HEK293 (cell line): ENCODE measurements at regions not wholly inside any gene's neighbourhood (a gene's known extent, or its start where the extent isn't known, plus 50 kb on each side); places are given as distances from the start of the nearest gene placed in this dataset.

ENCODE experiments used
- CTCF ChIA-PET: fragments of 350-600 bp; formaldehyde crosslinking; extraction: SDS; loops from one replicate; lab custom pipeline; 2021; ENCODE audit warnings: antibody characterized with exemption; lab: Yijun Ruan, JAX
- POLR2A ChIA-PET: fragments of 300-600 bp; formaldehyde crosslinking; extraction: SDS; loops from one replicate; lab custom pipeline; 2020; ENCODE audit warnings: antibody characterized with exemption, inconsistent platforms; lab: Yijun Ruan, JAX
- H3K27ac ChIP-seq: fragments of 200-500 bp; sonication (Bioruptor generic); 2 replicates; pipeline ENCODE4 v1.5.1; 2014; ENCODE audit warnings: low read depth, low read length, control low read depth, inconsistent platforms; ENCODE audit errors: extremely low read depth
- H3K36me3 ChIP-seq, 2 experiments: fragments of 200-500 bp in 1 of 2; sonication (Bioruptor generic) in 1 of 2; 1 replicate in 1 of 2; 2 replicates in 1 of 2; pipeline ENCODE4 v1.5.1; 2014 to 2017; ENCODE audit warnings: inconsistent platforms in 2 of 2, low read length in 2 of 2; ENCODE audit not compliant: control insufficient read depth in 2 of 2, insufficient read depth in 1 of 2
- H3K4me1 ChIP-seq: fragments of 200-500 bp; sonication (Bioruptor generic); 2 replicates; pipeline ENCODE4 v1.5.1; 2014; ENCODE audit warnings: mild to moderate bottlenecking, low read length, inconsistent platforms; ENCODE audit not compliant: control insufficient read depth, insufficient read depth
- H3K4me3 ChIP-seq: 2 replicates; pipeline ENCODE4 v1.5.1; 2011; ENCODE audit warnings: low read depth, mild to moderate bottlenecking, control low read depth, low read length, moderate library complexity
- H3K9me3 ChIP-seq: fragments of 200-500 bp; sonication (Bioruptor generic); 2 replicates; pipeline ENCODE4 v1.5.1; 2014; ENCODE audit warnings: low read depth, low read length, inconsistent platforms; ENCODE audit not compliant: control insufficient read depth, insufficient read depth
- SCRT1 ChIP-seq: fragments of 450-650 bp; formaldehyde crosslinking; IDR thresholded peaks from 2 replicates; pipeline ENCODE4 v1.5.1; 2016; ENCODE audit warnings: missing biosample characterization, missing genetic modification characterization, borderline replicate concordance
- SCRT2 ChIP-seq: fragments of 450-650 bp; formaldehyde crosslinking; IDR thresholded peaks from 2 replicates; pipeline ENCODE4 v1.5.1; 2016; ENCODE audit warnings: missing biosample characterization, missing genetic modification characterization
- SP3 ChIP-seq: fragments of 450-650 bp; formaldehyde crosslinking; IDR thresholded peaks from 2 replicates; pipeline ENCODE4 v1.5.1; 2016; ENCODE audit warnings: missing biosample characterization, missing genetic modification characterization
- ZBTB20 ChIP-seq: fragments of 450-650 bp; formaldehyde crosslinking; IDR thresholded peaks from 2 replicates; pipeline ENCODE4 v1.5.1; 2016; ENCODE audit warnings: missing biosample characterization, missing genetic modification characterization
- ZBTB8A ChIP-seq: fragments of 450-650 bp; formaldehyde crosslinking; IDR thresholded peaks from 2 replicates; pipeline ENCODE4 v1.5.1; 2016; ENCODE audit warnings: missing biosample characterization, missing genetic modification characterization
- ZFP3 ChIP-seq: fragments of 450-650 bp; formaldehyde crosslinking; IDR thresholded peaks from 2 replicates; pipeline ENCODE4 v1.5.1; 2016; ENCODE audit warnings: low read depth, missing biosample characterization, missing genetic modification characterization
- ZIC2 ChIP-seq: fragments of 450-650 bp; formaldehyde crosslinking; IDR thresholded peaks from 2 replicates; pipeline ENCODE4 v1.5.1; 2016; ENCODE audit warnings: missing biosample characterization, missing genetic modification characterization
- ZNF157 ChIP-seq: fragments of 450-650 bp; formaldehyde crosslinking; IDR thresholded peaks from 2 replicates; pipeline ENCODE4 v1.5.1; 2016; ENCODE audit warnings: missing biosample characterization, missing genetic modification characterization
- ZNF16 ChIP-seq: fragments of 450-650 bp; formaldehyde crosslinking; IDR thresholded peaks from 2 replicates; pipeline ENCODE4 v1.5.1; 2016; ENCODE audit warnings: low read depth, missing biosample characterization, missing genetic modification characterization
- ZNF214 ChIP-seq: fragments of 450-650 bp; formaldehyde crosslinking; IDR thresholded peaks from 2 replicates; pipeline ENCODE4 v1.5.1; 2017; ENCODE audit warnings: missing biosample characterization, mild to moderate bottlenecking, missing genetic modification characterization, borderline replicate concordance
- ZNF248 ChIP-seq: fragments of 450-650 bp; formaldehyde crosslinking; IDR thresholded peaks from 2 replicates; pipeline ENCODE4 v1.5.1; 2017; ENCODE audit warnings: missing biosample characterization, missing genetic modification characterization
- ZNF324 ChIP-seq: fragments of 450-650 bp; formaldehyde crosslinking; IDR thresholded peaks from 2 replicates; pipeline ENCODE4 v1.5.1; 2016; ENCODE audit warnings: missing biosample characterization, missing genetic modification characterization
- ZNF350 ChIP-seq: fragments of 450-650 bp; formaldehyde crosslinking; IDR thresholded peaks from 2 replicates; pipeline ENCODE4 v1.5.0; 2017; ENCODE audit warnings: missing biosample characterization, mild to moderate bottlenecking, missing genetic modification characterization
- ZNF354C ChIP-seq: fragments of 450-650 bp; formaldehyde crosslinking; IDR thresholded peaks from 2 replicates; pipeline ENCODE4 v1.5.1; 2016; ENCODE audit warnings: missing biosample characterization, missing genetic modification characterization, low read depth, borderline replicate concordance
- ZNF37A ChIP-seq: fragments of 450-650 bp; IDR thresholded peaks from 2 replicates; pipeline ENCODE4 v1.5.1; 2018; ENCODE audit warnings: missing biosample characterization, missing genetic modification characterization
- ZNF747 ChIP-seq: fragments of 450-650 bp; formaldehyde crosslinking; IDR thresholded peaks from 2 replicates; pipeline ENCODE4 v1.5.1; 2016; ENCODE audit warnings: missing biosample characterization, missing genetic modification characterization
- ZNF792 ChIP-seq: fragments of 450-650 bp; formaldehyde crosslinking; IDR thresholded peaks from 2 replicates; pipeline ENCODE4 v1.5.1; 2016; ENCODE audit warnings: missing biosample characterization, missing genetic modification characterization
- ZSCAN30 ChIP-seq: fragments of 450-650 bp; IDR thresholded peaks from 2 replicates; pipeline ENCODE4 v1.5.1; 2018; ENCODE audit warnings: missing biosample characterization, mild to moderate bottlenecking, missing genetic modification characterization, moderate library complexity
- TF ChIP-seq, protein P1 (sequence below): IDR thresholded peaks from 2 replicates; pipeline ENCODE4 v1.6.1; 2011; ENCODE audit warnings: mild to moderate bottlenecking, low read depth, low read length, borderline replicate concordance
- TF ChIP-seq, protein P2 (sequence below): fragments of 450-650 bp; formaldehyde crosslinking; IDR thresholded peaks from 2 replicates; pipeline ENCODE4 v1.5.1; 2016; ENCODE audit warnings: missing biosample characterization, missing genetic modification characterization
- TF ChIP-seq, protein P3 (sequence below): fragments of 450-650 bp; formaldehyde crosslinking; IDR thresholded peaks from 2 replicates; pipeline ENCODE4 v1.5.1; 2017; ENCODE audit warnings: missing biosample characterization, missing genetic modification characterization

DNA sequence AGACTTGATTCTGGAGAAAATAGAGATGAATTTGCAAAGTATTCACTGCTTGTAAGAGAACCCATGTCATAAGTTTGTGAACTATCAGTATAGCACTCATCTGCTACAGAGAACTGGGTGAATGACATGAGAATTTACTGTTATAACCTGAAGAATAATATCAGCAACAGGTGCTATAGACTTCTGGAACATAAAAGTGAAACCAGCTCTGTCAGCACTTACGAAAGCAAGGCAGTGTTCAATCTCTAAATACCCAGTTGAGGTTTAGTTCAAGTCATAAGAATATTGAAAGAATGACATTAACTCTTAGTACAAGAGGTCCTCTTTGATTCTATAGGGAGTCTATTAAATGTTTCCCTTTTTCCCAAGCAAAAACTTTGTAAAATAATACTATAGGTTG lies 232.9 kb upstream of the ANKRD50 start:
- ChIA-PET CTCF (no interaction called here), POLR2A (no interaction called here)
- no peak overlapping the region for H3K4me3 ChIP-seq
- no peaks in the 10 kb centered on the region for H3K4me1 ChIP-seq
- H3K36me3 ChIP-seq = no peaks in the 10 kb centered on the region
- peak; percentile 42 for TF ChIP-seq SCRT2
- no peak for TF ChIP-seq ZSCAN30 (tag by site-specific recombination)
- peak; percentile 43; the same call in 1 of the 2 replicates for TF ChIP-seq SCRT1 (tag by site-specific recombination)
- H3K27ac ChIP-seq = no peak overlapping the region
- H3K9me3 ChIP-seq = no peaks in the 10 kb centered on the region

DNA sequence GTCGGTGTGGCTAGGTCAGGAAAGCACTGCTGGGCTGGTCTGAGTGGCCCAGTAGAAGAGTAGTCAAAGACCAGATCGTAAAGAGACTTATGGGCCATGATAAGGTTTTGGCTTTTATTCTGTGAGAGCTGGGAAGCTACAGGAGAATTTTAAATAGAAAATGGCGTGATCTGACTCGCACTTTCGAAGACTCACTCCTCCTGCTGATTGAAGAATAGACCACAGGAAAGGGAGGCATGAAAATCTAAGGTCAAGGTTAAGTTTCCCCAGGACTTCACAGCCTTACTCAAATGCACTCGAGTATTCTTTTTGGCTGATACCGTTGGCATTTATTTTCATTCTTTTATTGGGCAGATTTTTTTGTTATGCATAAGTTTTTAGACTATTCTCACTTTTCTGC lies 231.4 kb upstream of the ANKRD50 start:
- Histone ChIP-seq H3K4me3 (no peak overlapping the region), H3K4me1 (peaks cover 2% of the 10 kb centered on the region; the same call in 1 of the 2 replicates), H3K27ac (no peak overlapping the region), H3K36me3 (no peaks in the 10 kb centered on the region), H3K9me3 (no peaks in the 10 kb centered on the region)
- ChIA-PET CTCF (no interaction called here), POLR2A (no interaction called here)
- no peak for TF ChIP-seq SP3 (tag by site-specific recombination)
- TF ChIP-seq ZNF16 (tag by site-specific recombination) = no peak
- TF ChIP-seq ZNF248 (tag by site-specific recombination) = no peak
- no peak for TF ChIP-seq ZBTB20 (tag by site-specific recombination)
- no peak for TF ChIP-seq ZNF792 (tag by site-specific recombination)
- TF ChIP-seq ZNF747 = no peak
- TF ChIP-seq ZFP3 (tag by site-specific recombination) = no peak

DNA sequence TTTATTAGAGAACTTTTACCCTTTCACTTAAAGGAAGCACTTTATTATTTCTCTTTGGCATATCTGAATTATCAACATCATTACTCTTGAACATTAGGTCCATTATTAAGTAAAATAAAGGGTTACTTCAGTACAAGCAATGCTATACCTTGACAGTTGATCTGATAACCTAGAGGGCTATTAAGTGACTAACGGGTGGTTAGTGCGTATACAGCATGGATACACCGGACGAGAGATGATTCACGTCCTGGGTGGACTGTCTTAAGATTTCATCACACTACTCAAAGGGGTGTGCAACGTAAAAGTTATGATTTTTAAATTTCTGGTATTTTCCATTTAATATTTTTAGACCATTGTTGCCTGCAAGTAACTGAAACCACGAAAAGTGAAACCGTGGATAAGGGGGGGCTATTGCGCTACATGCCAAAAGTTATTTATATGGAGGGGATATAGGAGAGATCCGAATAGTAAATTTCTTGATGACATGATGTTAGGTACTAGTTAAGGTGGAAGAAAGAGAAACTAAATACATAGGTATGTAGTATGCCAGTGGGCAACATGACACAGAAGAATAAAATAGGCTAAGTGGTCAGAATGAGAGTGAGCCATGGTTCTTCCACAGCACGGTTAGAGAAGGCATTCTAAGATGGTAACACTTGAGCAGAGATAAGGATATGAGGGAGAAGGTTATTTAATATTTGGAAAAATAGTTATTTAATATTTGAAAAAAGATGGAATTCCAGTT lies 230.8 kb upstream of the ANKRD50 start:
- H3K27ac ChIP-seq = no peak overlapping the region
- CTCF ChIA-PET = no interaction called here
- no peaks in the 10 kb centered on the region for H3K9me3 ChIP-seq
- no peak overlapping the region for H3K4me3 ChIP-seq
- no peaks in the 10 kb centered on the region for H3K36me3 ChIP-seq
- POLR2A ChIA-PET = no interaction called here
- H3K4me1 ChIP-seq = peaks cover 2% of the 10 kb centered on the region; the same call in 1 of the 2 replicates
- TF ChIP-seq, protein P1, sequence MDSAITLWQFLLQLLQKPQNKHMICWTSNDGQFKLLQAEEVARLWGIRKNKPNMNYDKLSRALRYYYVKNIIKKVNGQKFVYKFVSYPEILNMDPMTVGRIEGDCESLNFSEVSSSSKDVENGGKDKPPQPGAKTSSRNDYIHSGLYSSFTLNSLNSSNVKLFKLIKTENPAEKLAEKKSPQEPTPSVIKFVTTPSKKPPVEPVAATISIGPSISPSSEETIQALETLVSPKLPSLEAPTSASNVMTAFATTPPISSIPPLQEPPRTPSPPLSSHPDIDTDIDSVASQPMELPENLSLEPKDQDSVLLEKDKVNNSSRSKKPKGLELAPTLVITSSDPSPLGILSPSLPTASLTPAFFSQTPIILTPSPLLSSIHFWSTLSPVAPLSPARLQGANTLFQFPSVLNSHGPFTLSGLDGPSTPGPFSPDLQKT = no peak
- TF ChIP-seq ZNF37A (tag by site-specific recombination) (no peak), ZNF324 (tag by site-specific recombination) (no peak), ZBTB20 (tag by site-specific recombination) (no peak), ZNF354C (no peak), ZBTB8A (tag by site-specific recombination) (no peak), ZIC2 (no peak), ZNF214 (tag by site-specific recombination) (no peak), ZNF350 (tag by site-specific recombination) (no peak), ZNF157 (tag by site-specific recombination) (no peak)
- TF ChIP-seq, protein P2, sequence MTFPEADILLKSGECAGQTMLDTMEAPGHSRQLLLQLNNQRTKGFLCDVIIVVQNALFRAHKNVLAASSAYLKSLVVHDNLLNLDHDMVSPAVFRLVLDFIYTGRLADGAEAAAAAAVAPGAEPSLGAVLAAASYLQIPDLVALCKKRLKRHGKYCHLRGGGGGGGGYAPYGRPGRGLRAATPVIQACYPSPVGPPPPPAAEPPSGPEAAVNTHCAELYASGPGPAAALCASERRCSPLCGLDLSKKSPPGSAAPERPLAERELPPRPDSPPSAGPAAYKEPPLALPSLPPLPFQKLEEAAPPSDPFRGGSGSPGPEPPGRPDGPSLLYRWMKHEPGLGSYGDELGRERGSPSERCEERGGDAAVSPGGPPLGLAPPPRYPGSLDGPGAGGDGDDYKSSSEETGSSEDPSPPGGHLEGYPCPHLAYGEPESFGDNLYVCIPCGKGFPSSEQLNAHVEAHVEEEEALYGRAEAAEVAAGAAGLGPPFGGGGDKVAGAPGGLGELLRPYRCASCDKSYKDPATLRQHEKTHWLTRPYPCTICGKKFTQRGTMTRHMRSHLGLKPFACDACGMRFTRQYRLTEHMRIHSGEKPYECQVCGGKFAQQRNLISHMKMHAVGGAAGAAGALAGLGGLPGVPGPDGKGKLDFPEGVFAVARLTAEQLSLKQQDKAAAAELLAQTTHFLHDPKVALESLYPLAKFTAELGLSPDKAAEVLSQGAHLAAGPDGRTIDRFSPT = no peak
- TF ChIP-seq, protein P3, sequence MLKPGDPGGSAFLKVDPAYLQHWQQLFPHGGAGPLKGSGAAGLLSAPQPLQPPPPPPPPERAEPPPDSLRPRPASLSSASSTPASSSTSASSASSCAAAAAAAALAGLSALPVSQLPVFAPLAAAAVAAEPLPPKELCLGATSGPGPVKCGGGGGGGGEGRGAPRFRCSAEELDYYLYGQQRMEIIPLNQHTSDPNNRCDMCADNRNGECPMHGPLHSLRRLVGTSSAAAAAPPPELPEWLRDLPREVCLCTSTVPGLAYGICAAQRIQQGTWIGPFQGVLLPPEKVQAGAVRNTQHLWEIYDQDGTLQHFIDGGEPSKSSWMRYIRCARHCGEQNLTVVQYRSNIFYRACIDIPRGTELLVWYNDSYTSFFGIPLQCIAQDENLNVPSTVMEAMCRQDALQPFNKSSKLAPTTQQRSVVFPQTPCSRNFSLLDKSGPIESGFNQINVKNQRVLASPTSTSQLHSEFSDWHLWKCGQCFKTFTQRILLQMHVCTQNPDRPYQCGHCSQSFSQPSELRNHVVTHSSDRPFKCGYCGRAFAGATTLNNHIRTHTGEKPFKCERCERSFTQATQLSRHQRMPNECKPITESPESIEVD (tag by site-specific recombination) = no peak
